Smooth muscle cell (in vitro differentiated cells): ENCODE measurements at regions not wholly inside any gene's neighbourhood (a gene's known extent, or its start where the extent isn't known, plus 50 kb on each side); places are given as distances from the start of the nearest gene placed in this dataset.

ENCODE experiments used
- DNase-seq: peaks from one replicate; lab custom pipeline; 2025; ENCODE audit not compliant: unreplicated experiment; lab: John Stamatoyannopoulos, UW
- H2AFZ ChIP-seq: fragments of 200-600 bp; sonication (generic); 2 replicates; pipeline ENCODE4 v1.6.0; 2016; ENCODE audit warnings: antibody characterized with exemption, low read depth, mild to moderate bottlenecking
- H3F3A ChIP-seq: fragments of 200-600 bp; sonication (generic); 2 replicates; pipeline ENCODE4 v1.6.0; 2017; ENCODE audit warnings: antibody characterized with exemption, low read depth
- H3K27ac ChIP-seq: fragments of 200-600 bp; sonication (generic); 2 replicates; pipeline ENCODE4 v1.5.1; 2016; ENCODE audit warnings: low read depth, mild to moderate bottlenecking
- H3K27me3 ChIP-seq: fragments of 200-600 bp; sonication (generic); 2 replicates; pipeline ENCODE4 v1.6.1; 2016; ENCODE audit warnings: low read depth, mild to moderate bottlenecking
- H3K36me3 ChIP-seq: fragments of 200-600 bp; sonication (generic); 2 replicates; pipeline ENCODE4 v1.5.1; 2016; ENCODE audit warnings: low read depth
- H3K4me1 ChIP-seq: fragments of 200-600 bp; sonication (generic); 2 replicates; pipeline ENCODE4 v1.5.1; 2016; ENCODE audit warnings: low read depth
- H3K4me2 ChIP-seq: fragments of 200-600 bp; sonication (generic); 2 replicates; pipeline ENCODE4 v1.6.0; 2016; ENCODE audit warnings: mild to moderate bottlenecking
- H3K4me3 ChIP-seq: fragments of 200-600 bp; sonication (generic); 2 replicates; pipeline ENCODE4 v1.5.1; 2016; ENCODE audit warnings: mild to moderate bottlenecking
- H3K79me2 ChIP-seq: fragments of 200-600 bp; sonication (generic); 2 replicates; pipeline ENCODE4 v1.6.0; 2016; ENCODE audit warnings: low read depth, mild to moderate bottlenecking
- H3K9ac ChIP-seq: fragments of 200-600 bp; sonication (generic); 2 replicates; pipeline ENCODE4 v1.6.0; 2016; ENCODE audit warnings: low read depth
- H3K9me3 ChIP-seq: fragments of 200-600 bp; sonication (generic); replicated peaks from 2 replicates; pipeline ENCODE4 v1.5.1; 2016; ENCODE audit warnings: low read depth
- H4K20me1 ChIP-seq: fragments of 200-600 bp; sonication (generic); 2 replicates; pipeline ENCODE4 v1.6.0; 2016; ENCODE audit warnings: low read depth
- WGBS: methylation state at CpG from one replicate; pipeline ENCODE4 v1.1.7; 2016; ENCODE audit warnings: low lambda C conversion rate; 5-methylcytosine and 5-hydroxymethylcytosine counted together
- TF ChIP-seq, protein P1 (sequence below): fragments of 200-600 bp; sonication (generic); IDR thresholded peaks from 2 replicates; pipeline ENCODE4 v1.5.1; 2017; ENCODE audit warnings: borderline replicate concordance, mild to moderate bottlenecking, antibody characterized with exemption; ENCODE audit not compliant: insufficient read depth, poor library complexity, severe bottlenecking

DNA sequence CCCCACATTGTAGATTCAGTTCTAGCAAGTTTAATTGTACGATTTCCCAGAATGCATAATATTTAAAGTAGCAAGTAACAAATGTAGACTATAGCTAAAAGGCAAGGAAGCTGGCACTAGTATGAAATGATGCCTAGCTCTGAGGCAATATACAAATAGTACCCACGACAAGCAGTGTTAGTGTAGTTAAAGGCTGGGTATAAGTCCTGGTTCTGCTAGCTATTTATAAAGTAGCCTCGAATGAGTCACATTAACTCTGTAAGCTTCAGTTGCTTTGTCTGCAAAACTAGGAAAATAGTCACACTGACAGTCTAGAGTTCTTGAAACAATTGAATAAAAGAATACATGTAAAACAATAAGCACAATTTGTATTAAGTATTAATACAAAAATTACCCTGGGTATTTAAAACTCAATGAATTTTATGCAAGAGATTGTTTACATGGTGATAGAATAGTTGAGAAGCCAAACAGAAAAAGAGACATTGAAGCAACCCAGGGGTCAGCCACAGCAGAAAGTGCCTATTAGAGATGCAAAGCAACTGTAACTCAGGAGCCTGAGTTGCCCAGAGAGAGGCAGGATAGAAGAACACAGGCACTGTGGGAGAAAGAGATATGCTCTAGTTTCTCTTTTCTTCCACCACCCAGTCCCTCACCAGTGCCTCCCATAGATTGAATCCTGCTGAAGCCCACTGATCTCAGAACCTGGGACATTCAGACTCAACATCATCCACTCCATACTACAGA lies 949.0 kb downstream of the C4orf33 start:
- H3K4me1 ChIP-seq, result no peaks in the 10 kb centered on the region
- no peaks in the 10 kb centered on the region for H3K9me3 ChIP-seq
- no peaks in the 10 kb centered on the region for H4K20me1 ChIP-seq
- H3K27me3 ChIP-seq, result no peaks in the 10 kb centered on the region
- no peak for DNase-seq
- peak overlapping the region; percentile 81 for H3K27ac ChIP-seq
- WGBS, result 53% methylated on average over 3 of the region's 3 CpGs
- H2AFZ ChIP-seq, result peak overlapping the region; percentile 77
- peaks cover 4% of the 10 kb centered on the region for H3F3A ChIP-seq
- no peaks in the 10 kb centered on the region for H3K79me2 ChIP-seq
- no peak overlapping the region for H3K4me2 ChIP-seq
- no peak overlapping the region for H3K4me3 ChIP-seq
- no peaks in the 10 kb centered on the region for H3K36me3 ChIP-seq
- no peak overlapping the region for H3K9ac ChIP-seq
- TF ChIP-seq, protein P1, sequence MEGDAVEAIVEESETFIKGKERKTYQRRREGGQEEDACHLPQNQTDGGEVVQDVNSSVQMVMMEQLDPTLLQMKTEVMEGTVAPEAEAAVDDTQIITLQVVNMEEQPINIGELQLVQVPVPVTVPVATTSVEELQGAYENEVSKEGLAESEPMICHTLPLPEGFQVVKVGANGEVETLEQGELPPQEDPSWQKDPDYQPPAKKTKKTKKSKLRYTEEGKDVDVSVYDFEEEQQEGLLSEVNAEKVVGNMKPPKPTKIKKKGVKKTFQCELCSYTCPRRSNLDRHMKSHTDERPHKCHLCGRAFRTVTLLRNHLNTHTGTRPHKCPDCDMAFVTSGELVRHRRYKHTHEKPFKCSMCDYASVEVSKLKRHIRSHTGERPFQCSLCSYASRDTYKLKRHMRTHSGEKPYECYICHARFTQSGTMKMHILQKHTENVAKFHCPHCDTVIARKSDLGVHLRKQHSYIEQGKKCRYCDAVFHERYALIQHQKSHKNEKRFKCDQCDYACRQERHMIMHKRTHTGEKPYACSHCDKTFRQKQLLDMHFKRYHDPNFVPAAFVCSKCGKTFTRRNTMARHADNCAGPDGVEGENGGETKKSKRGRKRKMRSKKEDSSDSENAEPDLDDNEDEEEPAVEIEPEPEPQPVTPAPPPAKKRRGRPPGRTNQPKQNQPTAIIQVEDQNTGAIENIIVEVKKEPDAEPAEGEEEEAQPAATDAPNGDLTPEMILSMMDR, result no peak

DNA sequence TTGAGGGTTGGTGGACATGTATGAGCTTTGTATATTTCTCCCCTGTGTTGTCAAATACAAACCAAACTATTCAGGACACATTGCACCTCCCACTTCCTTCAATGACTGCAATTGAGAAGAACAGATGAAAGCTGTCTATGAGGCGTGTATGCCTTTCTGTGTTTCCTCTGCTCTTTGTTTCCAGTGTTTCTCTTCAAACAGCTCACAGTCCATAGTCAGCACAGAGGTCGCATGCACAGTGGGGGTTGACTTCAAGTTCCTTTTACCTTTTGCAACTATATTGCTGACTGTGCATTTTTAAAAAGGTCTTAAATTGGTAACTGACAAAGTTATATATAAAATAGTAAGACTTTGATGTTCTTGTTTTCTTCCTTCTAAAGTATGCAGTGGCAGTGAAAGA lies 957.8 kb downstream of the C4orf33 start:
- Histone ChIP-seq H3K27me3 (no peaks in the 10 kb centered on the region), H3K36me3 (no peaks in the 10 kb centered on the region), H4K20me1 (no peaks in the 10 kb centered on the region), H3K79me2 (no peaks in the 10 kb centered on the region), H3K4me1 (no peaks in the 10 kb centered on the region), H3K4me2 (no peak overlapping the region), H2AFZ (no peak overlapping the region), H3K27ac (no peak overlapping the region), H3K9me3 (no peaks in the 10 kb centered on the region), H3K4me3 (no peak overlapping the region), H3K9ac (no peak overlapping the region), H3F3A (no peaks in the 10 kb centered on the region)
- WGBS, result 83% methylated on average over 2 of the region's 2 CpGs
- DNase-seq, result no peak
- TF ChIP-seq, protein P1, result no peak

DNA sequence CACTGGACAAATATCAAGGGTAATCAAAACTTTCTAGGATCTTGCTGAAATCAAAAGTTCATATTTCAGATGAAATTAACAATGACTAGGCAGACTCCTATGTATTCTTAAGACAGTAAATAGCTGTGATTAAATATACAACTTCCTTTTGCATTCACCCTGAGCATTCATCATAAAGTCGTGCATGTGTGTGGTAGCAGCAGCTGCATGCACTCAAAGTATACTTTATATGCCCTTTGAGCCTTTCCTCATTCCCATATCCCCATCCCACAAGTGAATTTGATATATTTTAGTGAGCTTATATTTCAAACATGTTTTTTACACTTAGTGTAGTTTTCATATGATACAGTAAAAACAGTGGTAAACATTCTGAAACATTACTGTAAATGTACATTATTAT lies 959.0 kb downstream of the C4orf33 start:
- Histone ChIP-seq H4K20me1 (no peaks in the 10 kb centered on the region), H2AFZ (no peak overlapping the region), H3K4me3 (no peak overlapping the region), H3F3A (no peaks in the 10 kb centered on the region), H3K4me1 (no peaks in the 10 kb centered on the region), H3K36me3 (no peaks in the 10 kb centered on the region), H3K4me2 (no peak overlapping the region), H3K9ac (no peak overlapping the region), H3K9me3 (no peaks in the 10 kb centered on the region), H3K27me3 (no peaks in the 10 kb centered on the region), H3K27ac (no peak overlapping the region), H3K79me2 (no peaks in the 10 kb centered on the region)
- DNase-seq, result no peak
- WGBS, result 92% methylated on average over 1 of the region's 1 CpG
- TF ChIP-seq, protein P1, result no peak

DNA sequence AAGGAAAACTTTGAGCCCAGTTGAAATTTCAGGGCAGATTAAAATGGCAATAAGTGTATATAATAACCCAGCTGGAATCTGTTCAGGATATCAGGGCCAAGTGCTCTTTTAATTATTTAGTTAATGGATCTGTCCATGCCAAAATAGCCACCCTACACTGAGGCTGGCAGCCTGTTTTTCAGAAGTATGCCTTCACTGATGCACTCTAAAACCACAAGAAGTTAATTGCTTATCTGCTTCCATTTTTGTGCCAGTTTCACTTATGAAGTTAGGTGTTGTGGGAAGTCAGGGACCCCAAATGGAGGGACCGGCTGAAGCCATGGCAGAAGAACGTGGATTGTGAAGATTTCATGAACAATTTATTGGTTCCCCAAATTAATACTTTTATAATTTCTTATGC lies 960.3 kb downstream of the C4orf33 start:
- TF ChIP-seq, protein P1, result no peak

More for the DNA sequence above, 960.3 kb downstream of the C4orf33 start:
- Histone ChIP-seq H2AFZ (no peak overlapping the region), H3K27me3 (no peaks in the 10 kb centered on the region), H4K20me1 (no peaks in the 10 kb centered on the region), H3F3A (no peaks in the 10 kb centered on the region), H3K9me3 (no peaks in the 10 kb centered on the region), H3K4me1 (no peaks in the 10 kb centered on the region), H3K4me3 (no peak overlapping the region), H3K36me3 (no peaks in the 10 kb centered on the region), H3K79me2 (no peaks in the 10 kb centered on the region), H3K27ac (no peak overlapping the region), H3K4me2 (no peak overlapping the region), H3K9ac (no peak overlapping the region)
- no peak for DNase-seq
- 100% methylated on average over 2 of the region's 2 CpGs for WGBS
